HG03565 (cell line): ENCODE measurements at regions not wholly inside any gene's neighbourhood (a gene's known extent, or its start where the extent isn't known, plus 50 kb on each side); places are given as distances from the start of the nearest gene placed in this dataset.

Source experiments
- ATAC-seq: cut with Tn5 transposase; IDR thresholded peaks from one replicate; pipeline ENCODE4 v1.9.1; 2021; ENCODE audit warnings: mild to moderate bottlenecking, moderate library complexity; ENCODE audit not compliant: unreplicated experiment

DNA sequence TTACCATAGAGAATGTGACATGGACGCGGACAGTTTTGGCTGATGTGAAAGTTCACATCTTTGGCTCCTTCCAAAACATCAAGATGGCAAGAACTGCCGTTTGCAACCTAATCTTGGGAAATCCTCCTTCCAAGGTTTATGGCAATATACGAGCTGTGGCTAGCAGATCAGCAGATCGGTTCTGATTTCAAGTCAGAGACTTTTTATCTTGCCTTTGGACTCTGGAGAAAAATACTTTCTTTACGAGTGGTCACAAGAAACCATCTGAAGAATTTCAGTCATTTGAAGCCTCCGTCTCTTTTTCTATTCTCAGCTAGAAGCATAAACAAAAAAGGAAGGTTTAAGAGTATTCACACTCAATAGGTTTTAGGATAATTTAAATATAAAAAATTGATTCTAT lies 153.5 kb upstream of the MEIS2 start:
- ATAC-seq: no peak

DNA sequence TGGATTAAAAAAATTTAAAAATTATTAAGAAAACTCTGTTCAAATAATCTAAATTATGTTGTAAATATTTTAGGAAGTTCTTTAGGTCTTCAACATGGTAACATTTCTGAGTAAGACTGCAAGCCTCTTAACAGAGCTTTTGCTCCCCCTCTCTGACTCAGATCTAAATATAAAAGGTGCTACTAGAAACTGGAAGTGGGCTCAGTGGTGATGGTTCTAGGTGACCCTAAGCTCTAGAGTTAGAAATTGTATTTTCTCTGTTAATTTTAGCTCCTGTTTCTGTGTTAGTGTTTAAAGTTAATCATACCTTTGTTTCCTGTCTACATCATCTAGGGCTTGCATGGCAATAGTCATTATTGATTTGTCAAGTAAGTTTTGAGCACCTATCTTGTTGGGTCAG lies 159.9 kb upstream of the MEIS2 start:
- no peak for ATAC-seq

- ATAC-seq: no peak
Measured at GRCh38 chr15:37261685-37262084, 161.3 kb upstream of the MEIS2 start.

- ATAC-seq: no peak
Measured at GRCh38 chr15:37262922-37263608, 162.7 kb upstream of the MEIS2 start.

GRCh38 chr15:37289109-37289765 lies 188.9 kb upstream of the MEIS2 start:
- ATAC-seq: no peak

GRCh38 chr15:37291920-37292319 lies 191.6 kb upstream of the MEIS2 start:
- no peak for ATAC-seq

DNA sequence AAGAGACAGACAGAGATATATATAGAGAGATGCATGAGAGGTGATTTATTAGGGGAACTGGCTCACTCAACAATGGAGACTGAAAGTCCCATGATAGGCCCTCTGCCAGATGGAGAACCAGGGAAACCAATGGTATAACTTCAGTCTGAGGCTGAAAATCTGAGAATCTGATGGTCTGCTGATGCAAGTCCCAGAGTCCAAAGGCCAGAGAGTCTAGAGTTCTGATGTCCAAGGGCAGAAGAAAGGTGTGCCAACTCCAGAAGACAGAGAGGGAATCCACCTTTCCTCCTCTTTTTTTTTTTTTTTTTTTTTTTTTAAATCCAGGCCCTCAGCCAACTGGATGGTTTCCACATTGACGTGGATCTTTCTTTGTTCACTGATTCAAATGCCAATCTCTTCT lies 197.9 kb upstream of the MEIS2 start:
- no peak for ATAC-seq

- no peak for ATAC-seq
Measured at GRCh38 chr15:37339437-37339836, 239.1 kb upstream of the MEIS2 start.

DNA sequence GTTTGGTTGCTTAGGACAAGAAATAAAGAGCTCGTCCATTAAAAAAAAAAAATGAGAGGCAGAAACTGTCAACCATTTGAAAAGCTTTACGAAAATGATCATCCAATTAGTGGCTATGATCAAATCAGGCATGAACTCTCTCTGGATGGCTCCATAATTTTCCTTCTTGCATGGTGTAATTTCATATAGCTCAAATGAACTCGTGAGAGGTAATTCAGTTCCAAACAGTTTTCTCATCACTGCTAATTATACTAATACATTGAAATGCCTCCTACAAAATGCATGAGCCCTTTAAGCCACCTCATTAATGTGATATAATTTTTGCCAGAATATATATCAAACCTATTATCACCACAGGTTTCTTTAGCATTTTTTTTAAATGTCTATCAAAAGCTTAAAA lies 239.5 kb upstream of the MEIS2 start:
- ATAC-seq: no peak

DNA sequence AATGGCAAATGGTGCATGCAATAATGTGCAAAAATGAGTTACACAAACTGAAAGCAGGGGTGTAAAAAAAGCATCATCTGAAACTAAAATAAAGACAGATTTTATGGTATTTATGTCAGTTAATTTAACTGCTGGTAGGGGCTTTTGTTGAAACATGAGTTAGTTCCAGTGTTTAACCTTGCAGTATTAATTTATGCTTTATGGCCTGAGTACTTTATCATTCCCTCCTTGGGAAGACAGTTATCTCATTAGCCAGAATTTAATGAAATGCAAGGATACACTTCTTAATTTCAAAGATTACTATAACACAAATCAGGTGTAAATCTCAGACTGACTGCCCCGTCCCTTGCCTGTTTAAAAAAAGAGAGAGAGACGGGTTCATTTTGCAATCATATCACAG lies 240.1 kb upstream of the MEIS2 start:
- ATAC-seq: no peak

- ATAC-seq: no peak
Measured at GRCh38 chr15:37359101-37359892, 258.9 kb upstream of the MEIS2 start.

DNA sequence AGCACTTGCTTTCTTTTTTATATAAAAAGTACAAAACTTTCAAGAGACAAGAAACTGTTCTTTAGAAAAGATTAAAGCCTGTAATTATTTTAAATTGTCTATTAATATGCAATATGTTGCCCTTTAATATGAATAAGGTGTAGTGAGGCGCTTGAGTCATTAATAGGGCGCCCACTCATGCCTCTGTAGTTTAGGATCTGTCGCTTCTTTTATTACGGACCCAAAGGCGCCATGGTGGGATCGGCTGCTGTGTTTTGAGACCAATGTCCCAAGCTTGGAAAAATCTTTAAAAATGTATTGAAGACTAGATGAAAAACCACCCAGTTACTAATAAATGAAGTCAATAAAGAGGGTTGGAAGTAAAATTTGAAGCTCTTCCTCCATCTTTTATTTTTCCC lies 259.5 kb upstream of the MEIS2 start:
- no peak for ATAC-seq

- no peak for ATAC-seq
Measured at GRCh38 chr15:37360724-37361123, 260.4 kb upstream of the MEIS2 start.

DNA sequence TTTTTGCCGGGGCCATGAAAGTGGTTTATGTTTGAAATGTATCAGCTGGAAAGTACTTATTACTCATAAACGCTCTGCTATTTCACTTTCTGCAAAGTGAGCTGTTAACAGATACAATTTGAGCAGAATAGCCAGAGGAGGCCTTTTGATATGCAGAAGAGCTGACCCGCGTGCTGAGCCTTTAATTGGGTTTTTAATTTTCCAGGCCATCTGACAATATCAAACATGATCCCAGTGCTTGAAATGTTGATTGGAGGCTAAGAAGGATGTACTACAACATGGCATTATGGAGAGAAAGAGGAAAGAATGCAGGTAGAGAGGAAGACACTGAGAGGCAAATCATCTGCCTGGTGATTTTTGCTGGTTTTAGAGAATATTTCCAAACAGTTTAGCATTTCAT lies 261.3 kb upstream of the MEIS2 start:
- no peak for ATAC-seq

DNA sequence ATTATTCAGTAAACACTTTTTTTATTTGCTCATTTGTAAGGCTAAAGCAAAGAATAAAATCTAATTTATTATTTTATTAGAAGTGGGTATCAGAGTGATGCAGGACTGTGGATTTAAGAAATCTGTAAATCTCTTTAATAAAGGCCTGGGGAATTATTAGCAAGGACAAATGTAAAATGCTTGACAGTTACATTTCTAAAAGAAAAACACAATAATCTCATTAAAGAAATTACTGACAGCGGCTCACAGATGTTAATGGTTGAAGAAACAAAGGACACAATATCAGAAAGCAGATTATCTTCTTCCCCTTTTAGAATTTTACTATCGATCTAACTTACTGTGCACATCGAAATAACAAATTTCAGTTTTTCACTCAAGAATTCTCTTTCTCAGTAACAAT lies 262.1 kb upstream of the MEIS2 start:
- ATAC-seq: no peak

DNA sequence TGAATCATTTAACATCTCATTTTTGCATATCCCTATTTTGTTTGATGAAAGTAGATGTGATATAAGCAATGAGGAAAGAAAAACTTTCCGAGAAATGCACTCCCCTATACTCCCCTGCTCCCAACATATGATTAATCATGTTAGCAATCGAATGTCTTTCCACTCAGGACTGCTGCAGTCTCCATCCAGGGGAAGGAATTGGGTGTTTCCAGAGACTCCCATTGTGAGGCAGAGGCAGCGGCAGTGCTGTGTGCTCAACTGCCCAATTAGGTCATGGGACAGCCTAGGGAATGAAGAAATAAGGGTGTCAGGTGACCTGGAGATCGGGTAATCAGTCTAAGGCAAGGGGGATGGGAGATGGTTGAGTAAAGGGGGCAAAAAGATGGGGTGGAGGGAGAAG lies 268.6 kb upstream of the MEIS2 start:
- no peak for ATAC-seq

- ATAC-seq: no peak
Measured at GRCh38 chr15:37370941-37371340, 270.6 kb upstream of the MEIS2 start.

DNA sequence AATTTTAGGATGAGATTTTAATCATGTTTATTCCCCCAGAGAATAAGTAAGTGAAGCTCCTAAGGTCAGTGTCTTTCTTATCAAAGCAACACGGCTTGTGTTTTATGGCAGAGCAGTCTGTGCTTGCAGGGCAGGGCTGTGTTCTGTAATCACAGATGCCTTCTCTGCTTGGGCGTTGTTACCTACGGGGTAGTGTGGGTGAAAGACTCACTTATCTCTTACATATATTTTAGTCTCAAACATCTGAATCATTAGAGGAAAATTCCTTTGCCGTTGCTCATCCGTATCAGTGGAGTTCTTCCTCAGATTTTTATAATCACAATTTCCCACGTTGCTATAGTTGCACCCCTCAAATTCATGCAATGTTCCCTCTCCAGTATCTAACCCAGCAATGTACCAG lies 271.7 kb upstream of the MEIS2 start:
- no peak for ATAC-seq

- ATAC-seq: no peak
Measured at GRCh38 chr15:37375519-37375918, 275.2 kb upstream of the MEIS2 start.

GRCh38 chr15:37377428-37377827 lies 277.1 kb upstream of the MEIS2 start:
- ATAC-seq: no peak

DNA sequence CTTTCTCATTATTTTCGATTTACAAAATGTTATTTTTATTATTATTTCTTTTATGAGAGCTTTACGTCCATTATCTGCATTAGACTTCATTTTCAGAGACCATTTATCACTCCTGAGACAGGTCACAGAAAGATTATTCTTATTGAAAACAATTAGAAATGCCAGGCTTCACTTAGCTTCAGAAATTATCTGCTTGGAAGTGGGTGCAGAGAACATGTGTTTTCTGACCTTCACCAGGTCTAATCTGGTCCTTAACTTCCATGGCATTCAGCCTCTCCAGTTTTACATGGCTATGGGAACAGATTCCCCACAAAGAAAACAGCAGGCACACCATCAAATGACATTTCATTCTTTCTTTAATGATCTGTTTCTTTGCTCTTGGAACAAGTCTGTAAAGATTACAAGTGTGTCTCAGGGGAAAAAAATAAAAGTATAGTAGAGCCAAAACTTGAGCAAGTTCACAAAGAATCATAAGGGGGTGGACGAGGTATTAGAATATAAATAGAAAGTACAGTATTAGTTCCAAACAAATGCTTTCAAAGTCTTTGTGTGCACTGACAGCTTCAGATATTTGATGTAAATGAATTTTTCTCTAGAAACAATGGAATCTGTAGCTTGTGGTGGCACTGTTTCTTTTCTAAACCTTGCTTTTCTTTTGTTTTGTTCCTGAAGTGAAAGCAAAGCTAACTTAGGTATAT lies 294.2 kb upstream of the MEIS2 start:
- ATAC-seq: no peak

DNA sequence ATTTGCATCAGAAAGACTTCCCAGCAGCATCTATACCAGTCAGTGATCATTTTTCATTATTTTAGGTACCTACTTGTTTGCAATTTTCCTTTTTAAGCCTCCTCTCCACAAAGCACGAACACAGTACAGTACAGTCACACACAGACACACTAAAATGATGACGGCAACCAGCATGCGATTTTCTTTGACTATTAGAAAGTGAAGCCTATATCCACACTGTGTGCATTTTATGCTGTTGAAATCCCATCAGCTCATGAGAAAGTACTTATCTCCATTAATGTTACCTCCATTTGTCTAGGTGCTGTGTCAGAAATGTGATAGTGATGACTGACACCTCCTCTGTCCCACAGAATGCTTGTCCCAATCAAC lies 294.7 kb upstream of the MEIS2 start:
- ATAC-seq: no peak
